Ramos (cell line): ENCODE measurements at regions not wholly inside any gene's neighbourhood (a gene's known extent, or its start where the extent isn't known, plus 50 kb on each side); places are given as distances from the start of the nearest gene placed in this dataset.
"Not testable (repeated sequence)": the region's sequence is repeated elsewhere in the genome, so short reads cannot be mapped to it uniquely, and the experiment has no call there.

Experiments
- in situ Hi-C: fragments of 300-500 bp; cut with MboI; formaldehyde crosslinking; loops from one replicate; pipeline ENCODE4 v1.14.3; 2022; ENCODE audit warnings: low sequenced_read_pairs; ENCODE audit not compliant: unreplicated experiment

DNA sequence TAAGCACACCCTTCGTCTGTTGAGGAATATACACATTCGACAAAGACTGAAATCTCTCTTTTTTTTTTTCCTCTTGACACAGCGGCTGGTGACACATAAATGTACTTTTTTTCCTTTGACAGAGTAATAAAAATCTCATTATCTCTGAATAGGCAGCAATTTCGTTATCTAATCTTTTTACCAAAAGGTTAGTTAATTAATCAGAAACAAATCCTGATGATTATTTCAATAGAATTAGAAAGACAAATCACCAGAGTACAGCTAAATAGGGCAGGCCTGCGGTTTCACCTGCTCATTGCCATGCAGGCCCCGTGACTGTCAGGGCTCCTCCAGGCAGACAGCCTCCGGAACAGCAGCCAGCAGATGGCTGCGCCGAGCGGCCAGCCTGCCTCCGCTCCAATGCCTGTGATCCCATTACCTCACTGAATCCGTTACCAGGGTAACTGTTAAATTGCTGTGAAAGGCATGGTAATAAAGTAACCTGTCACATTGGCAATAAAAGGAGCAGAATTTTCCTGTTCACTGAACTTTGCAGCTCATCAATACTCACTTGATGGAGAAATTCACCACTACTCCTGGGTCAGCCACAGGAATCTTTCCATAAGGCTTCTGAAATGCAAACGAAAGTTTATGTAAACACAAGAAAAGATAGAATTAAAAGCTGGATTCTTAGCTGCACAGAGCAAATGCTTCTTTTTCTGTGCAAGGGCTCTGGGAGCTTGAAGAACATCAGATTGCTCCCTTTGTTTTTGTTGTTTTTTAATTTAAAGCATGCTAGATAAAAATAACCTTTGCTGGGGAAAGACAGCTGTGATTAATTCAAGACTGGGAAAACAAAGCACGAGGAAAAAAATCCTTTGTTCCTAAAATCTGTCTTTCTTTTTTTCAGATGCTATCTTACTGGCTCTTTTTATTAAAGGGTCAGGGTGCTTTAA, 666.4 kb upstream of the ZNF608 start:
- in situ Hi-C loops = no loop called here

DNA sequence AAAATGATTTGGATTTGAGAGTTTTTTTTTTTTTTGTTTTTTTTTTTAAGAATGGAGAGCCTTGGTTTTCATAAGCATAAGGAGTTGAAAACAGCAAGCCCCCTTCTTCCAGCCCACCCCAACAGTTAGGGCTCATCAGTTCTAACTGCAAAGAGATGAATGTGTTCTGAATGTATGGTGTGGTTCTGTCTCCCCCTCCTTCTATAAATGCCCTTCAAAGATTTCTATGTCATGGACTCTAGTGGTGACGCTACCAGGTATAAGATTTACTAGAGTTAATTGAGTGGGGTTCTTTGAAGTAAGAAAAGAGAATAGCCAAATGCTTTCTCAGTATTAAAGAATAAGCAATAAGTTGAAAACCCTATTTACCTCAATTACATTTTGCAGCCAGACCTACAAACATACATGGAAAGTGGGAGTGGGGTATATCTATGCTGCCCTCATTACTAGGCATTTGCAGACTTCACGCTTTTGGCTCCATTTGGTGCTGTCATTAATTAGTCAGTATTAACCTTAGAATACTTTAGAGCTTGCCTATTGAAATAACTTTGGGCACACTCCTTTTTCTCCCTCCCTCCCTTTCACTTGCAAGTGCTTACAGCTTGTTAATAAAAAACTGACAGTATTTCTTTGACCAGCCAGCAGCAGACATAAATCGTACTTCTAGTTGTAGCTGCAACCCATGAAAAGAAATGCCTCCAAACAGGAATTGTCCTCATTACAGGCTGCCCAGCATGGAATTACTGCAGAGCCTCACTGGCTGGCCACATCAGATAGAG, 667.2 kb upstream of the ZNF608 start:
- in situ Hi-C loops = no loop called here

- in situ Hi-C loops = no loop called here
These were observed 668.7 kb upstream of the ZNF608 start for GRCh38 chr5:125415126-125415525.

DNA sequence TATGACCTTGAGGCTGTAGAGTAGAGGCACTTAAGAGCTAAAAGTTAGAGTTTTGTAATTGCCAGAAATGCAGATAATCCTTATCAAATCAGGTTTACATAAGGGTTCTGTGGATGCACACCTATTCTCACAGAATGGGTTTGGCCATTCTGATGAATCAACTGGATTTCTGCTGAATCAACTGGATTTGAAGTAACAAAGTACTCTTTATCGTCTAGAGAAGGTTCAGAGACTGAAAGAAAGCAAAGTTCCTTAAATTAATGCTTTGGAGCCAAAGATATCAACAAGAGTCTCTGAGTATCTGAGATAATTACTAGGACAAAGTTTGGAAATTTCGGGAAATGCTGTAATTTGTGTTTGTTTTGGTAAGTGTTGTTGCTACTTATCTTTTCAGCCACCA, 669.6 kb upstream of the ZNF608 start:
- in situ Hi-C loops = no loop called here

- in situ Hi-C loops = no loop called here
These were observed 674.6 kb upstream of the ZNF608 start for GRCh38 chr5:125421006-125421405.

- in situ Hi-C loops = no loop called here
These were observed 675.9 kb upstream of the ZNF608 start for GRCh38 chr5:125422342-125422741.

GRCh38 chr5:125424402-125425141, 678.1 kb upstream of the ZNF608 start:
- in situ Hi-C loops = no loop called here

GRCh38 chr5:125429498-125429897, 683.1 kb upstream of the ZNF608 start:
- in situ Hi-C loops = no loop called here

DNA sequence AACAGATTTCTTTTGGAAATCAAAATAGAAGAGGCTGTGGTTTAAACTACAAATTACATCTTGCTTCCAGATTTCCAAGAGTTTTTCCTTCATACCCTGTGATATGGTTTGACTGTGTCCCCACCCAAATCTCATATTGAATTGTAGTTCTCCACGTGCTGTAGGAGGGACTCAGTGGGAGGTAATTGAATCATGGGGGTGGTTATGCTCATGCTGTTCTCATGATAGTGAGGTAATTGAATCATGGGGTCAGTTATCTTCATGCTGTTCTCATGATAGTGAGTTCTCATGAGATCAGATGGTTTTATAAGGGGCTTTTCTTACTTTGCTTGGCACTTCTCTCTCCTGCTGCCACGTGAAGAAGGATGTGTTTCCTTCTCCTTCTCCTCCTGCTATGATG, 687.0 kb upstream of the ZNF608 start:
- in situ Hi-C loops = no loop called here

GRCh38 chr5:125439243-125439642, 692.8 kb upstream of the ZNF608 start:
- in situ Hi-C loops = no loop called here

DNA sequence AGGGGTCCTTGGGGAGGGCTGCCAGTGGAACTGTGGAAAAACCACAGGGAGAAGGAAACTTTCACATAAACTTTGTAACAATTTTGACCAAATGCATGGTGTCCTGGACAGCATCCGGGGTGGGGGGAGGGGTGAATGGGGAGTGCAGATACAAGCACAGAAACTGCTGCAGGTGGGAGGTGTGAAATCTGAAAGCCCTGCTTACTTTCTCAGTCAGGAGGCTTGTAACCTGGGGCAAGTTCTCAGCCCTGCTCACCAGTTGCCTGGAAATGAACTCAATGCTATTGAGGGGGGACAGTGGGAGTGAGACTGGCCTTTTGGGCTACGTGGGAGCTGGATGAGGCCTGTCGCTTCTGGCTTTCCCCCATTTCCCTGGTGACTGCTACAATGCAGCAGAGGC, 694.5 kb upstream of the ZNF608 start:
- in situ Hi-C loops = no loop called here

- in situ Hi-C loops = no loop called here
These were observed 700.5 kb upstream of the ZNF608 start for GRCh38 chr5:125446986-125447385.

GRCh38 chr5:125450771-125451170, 704.3 kb upstream of the ZNF608 start:
- in situ Hi-C loops = no loop called here

DNA sequence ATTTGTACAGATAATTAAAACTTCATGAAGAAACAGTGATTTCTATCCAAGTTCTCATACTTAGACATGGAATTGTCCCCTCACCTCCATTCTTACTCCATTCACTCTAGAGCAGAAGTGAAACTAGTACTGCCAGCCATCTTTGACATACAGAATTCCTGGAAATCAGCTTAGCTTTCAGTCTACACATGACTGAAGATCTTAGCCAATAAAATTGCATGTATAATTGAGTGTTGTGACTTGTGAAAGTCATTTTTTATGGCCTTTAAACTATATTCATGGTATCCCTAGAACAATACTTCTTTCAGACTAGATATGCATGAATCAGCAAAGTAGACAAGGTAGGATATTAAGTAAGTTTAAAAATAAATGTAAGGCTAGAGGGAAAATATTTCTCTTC, 705.2 kb upstream of the ZNF608 start:
- in situ Hi-C loops = no loop called here

DNA sequence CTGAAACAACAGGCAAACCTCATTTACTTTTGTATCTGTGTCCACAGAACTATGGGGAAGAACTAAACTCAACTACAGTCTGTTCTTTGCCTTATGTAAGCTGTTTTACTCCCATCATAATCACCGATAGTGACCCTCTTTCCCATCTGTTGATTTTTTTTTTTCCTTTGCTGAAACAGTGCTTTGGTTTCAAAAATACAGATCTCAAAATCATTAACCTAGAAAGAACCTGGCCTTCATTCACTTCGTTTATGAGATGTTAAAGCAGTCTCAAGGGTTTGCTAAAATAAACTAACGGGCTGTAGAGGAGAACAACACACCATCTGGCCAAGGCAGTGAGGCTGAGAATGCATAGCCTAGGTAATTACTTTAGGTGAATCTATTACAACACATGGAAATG, 706.6 kb upstream of the ZNF608 start:
- in situ Hi-C loops = no loop called here

- in situ Hi-C loops = no loop called here
These were observed 708.6 kb upstream of the ZNF608 start for GRCh38 chr5:125455041-125455440.

DNA sequence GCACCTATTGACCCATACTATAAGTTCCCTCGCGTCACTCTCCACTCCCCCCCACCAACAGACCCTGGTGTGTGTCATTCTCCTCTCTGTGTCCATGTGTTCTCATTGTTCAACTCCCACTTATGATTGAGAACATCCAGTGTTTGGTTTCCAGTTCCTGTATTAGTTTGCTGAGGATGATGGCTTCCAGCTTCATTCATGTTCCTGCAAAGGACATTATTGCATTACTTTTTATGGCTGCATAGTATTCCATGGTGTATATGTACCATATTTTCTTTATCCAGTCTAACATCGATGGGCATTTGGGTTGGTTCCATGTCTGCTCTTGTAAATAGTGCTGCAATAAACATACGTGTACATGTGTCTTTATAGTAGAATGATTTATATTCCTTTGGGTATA, 709.6 kb upstream of the ZNF608 start:
- in situ Hi-C loops = not testable (repeated sequence)

DNA sequence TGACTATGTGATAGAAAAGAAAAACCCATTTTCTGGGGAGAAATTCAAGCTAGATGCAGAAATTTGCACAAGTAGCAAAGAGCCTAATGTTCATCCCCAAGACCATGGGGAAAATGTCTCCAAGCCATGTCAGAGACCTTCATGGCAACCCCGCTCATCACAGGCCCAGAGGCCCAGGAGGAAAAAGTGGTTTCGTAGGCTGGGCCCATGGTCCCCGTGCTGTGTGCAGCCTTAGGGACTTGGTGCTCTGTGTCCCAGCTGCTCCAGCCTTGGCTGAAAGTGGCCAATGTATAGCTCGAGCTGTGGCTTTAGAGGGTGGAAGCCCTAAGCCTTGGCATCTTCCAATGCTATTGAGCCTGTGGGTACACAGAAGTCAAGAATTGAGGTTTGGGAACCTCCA, 711.2 kb upstream of the ZNF608 start:
- in situ Hi-C loops = no loop called here

- in situ Hi-C loops = not testable (repeated sequence)
These were observed 712.5 kb upstream of the ZNF608 start for GRCh38 chr5:125458949-125459348.

DNA sequence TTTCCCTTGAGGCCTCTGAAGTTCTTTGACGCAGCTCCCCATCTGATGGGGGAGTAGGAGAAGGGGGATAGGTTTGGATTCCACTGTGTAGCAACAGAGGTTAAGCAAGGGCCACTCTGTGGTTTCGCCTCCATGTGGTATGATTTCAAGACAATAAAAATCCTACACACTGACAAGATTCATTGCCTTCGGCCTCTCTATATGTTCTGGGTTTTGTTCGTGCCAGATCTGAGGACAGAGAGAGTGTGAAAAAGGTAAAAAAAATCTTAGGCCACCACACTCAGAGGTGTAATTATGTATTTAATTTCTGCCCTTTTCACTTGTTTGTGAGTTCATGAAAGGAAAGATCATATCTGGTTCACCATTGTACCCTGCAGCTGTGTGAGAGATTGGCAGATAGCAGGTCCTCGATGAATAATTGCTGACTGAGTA, 715.2 kb upstream of the ZNF608 start:
- in situ Hi-C loops = no loop called here
